MV-4-11 (cell line): ENCODE measurements at regions not wholly inside any gene's neighbourhood (a gene's known extent, or its start where the extent isn't known, plus 50 kb on each side); places are given as distances from the start of the nearest gene placed in this dataset.

Source experiments
- DNase-seq: peaks from one replicate; lab custom pipeline; 2025; lab: John Stamatoyannopoulos, UW

DNA sequence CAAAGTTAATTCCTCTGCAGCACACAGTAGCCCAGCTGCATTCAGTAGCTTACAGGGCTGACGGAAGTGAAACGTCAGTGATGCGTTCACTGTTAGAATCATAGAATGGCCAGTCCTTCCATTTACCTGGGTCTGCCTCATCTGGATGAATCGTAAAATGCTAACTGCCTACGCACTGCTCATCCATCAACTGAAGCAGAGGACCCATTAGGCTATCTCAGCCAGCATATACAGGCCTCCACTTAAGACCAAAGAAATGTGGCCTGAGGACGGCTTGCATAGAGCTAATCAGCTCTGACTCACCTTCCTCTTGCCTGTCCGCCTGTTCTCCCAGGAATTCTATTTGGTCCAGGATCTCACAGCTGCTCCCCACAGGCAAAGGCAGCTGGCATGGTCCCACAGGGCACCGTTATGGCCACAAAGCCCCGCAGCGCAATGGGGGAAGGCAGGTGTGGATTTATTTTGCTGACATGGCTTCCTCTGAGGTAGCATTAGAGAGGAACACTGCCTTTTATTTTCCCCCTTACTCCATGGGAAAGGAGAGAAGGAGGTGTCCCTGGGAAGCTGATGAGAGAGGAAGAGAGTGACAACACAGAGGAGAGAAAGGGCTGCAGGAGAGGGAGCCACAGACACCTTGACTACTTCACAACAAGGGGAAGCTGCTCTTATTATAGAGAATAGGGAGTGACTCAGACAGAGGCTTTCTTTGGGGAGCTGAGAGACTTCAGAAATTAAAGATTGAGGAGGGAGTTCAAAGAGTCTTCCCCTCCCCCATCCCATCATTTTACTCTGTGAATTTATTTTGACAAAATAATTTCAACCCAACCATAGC lies 177.6 kb downstream of the HHIPL2 start:
- DNase-seq, result no peak

- no peak for DNase-seq
Observed at GRCh38 chr1:222369148-222369547, 178.8 kb downstream of the HHIPL2 start.

DNA sequence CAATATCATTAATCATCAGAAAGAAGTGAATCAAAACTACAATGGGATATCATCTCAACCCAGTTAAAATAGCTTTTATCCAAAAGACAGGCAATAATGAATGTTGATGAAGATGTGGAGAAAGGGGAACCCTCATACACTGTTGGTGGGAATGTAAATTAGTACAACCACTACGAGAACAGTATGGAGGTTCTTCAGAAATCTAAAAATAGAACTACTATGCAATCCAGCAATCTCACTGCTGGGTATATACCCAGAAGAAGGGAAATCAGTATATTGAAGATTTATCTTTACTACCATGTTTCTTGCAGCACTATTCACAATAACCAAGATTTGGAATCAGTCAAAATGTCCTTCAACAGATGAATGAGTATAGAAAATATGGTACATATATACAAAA lies 189.8 kb downstream of the HHIPL2 start:
- DNase-seq, result no peak

GRCh38 chr1:222357252-222357651 lies 190.7 kb downstream of the HHIPL2 start:
- DNase-seq, result no peak

DNA sequence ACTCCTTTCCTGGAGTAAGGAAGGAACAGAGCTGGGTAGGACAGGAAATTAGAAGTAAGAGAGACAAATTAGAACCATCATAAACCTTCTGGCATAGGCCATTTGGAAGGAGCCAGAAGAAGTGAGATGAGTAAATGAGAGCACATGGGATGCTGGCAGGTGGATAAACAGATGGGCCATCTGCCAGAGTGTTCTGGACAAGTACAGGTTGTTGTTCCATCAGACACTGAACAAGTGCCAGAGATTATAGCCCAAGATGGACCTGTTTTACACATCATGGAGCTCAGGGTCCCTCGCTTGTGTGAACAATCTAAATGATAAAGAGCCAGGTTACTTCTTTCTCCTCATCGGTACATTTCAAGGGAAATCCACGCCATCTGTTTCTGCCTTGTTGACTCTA lies 200.3 kb downstream of the HHIPL2 start:
- DNase-seq, result no peak

- no peak for DNase-seq
Observed at GRCh38 chr1:222346955-222347354, 200.9 kb downstream of the HHIPL2 start.

DNA sequence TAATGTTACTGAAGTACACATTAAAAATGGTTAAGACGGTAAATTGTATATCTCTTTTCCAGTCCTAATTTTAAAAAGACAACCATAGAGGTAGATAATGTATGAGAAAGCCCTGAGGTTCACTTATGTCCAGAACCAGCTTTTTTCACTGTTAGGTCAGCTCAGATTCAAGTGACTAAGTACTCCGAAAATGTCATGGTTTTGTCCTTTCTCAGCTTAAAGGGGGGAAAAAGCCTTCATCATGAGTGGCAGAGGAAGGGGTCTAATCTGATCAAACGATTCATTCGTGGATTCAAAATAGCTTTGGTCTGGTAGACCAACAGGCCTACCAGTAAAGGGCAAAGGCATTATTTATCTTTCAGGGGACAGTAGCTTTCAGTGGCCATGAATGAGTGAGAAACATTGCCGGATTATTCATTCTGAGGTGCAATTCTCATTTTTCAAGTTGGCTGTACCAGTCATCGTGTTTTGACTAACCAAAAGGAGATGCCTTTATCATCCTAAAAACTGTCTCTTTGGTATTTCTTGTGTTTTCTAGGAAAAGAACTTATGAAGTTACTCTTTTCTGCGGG lies 208.4 kb downstream of the HHIPL2 start:
- no peak for DNase-seq

- DNase-seq, result no peak
Observed at GRCh38 chr1:222335586-222335985, 212.3 kb downstream of the HHIPL2 start.

GRCh38 chr1:222334026-222334680 lies 213.8 kb downstream of the HHIPL2 start:
- no peak for DNase-seq

- DNase-seq, result no peak
Observed at GRCh38 chr1:222331765-222332164, 216.1 kb downstream of the HHIPL2 start.

- DNase-seq, result no peak
Observed at GRCh38 chr1:222331340-222331739, 216.6 kb downstream of the HHIPL2 start.

- no peak for DNase-seq
Observed at GRCh38 chr1:222329493-222330045, 218.3 kb downstream of the HHIPL2 start.

- no peak for DNase-seq
Observed at GRCh38 chr1:222326710-222327036, 221.2 kb downstream of the HHIPL2 start.

DNA sequence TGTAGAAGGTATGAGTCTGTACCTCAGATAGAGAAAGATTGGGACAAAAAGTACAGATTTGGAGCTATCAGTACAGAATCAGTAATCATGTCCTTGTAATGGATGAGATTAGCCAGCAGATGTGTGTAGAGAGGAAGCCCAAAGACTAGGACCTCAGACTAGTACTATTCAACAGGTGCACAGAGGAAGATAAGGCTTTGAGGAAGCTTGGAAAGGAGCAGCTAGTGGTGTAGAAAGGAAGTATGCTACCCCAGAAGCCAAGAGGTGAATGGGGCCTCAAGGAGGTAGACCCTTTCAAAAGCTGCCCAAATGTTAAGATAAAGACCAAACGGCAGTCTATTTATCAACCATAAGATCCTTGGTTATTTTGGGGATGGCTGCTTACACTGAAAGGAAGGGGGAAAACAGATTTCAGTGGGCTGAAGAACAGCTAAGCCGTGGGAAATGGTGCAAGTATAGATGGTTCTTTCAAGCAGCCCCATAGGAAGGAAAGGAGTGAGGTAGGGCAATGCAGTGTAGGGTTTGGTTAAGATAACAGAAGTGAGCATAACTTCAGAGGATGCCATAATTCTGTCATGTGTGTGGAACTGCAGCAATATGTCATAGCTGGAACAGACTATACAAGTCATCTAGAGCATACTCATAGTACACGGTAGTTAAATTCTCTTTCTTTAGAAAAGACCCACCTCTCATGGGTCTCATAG lies 221.7 kb downstream of the HHIPL2 start:
- no peak for DNase-seq

GRCh38 chr1:222325506-222325905 lies 222.4 kb downstream of the HHIPL2 start:
- DNase-seq, result no peak

DNA sequence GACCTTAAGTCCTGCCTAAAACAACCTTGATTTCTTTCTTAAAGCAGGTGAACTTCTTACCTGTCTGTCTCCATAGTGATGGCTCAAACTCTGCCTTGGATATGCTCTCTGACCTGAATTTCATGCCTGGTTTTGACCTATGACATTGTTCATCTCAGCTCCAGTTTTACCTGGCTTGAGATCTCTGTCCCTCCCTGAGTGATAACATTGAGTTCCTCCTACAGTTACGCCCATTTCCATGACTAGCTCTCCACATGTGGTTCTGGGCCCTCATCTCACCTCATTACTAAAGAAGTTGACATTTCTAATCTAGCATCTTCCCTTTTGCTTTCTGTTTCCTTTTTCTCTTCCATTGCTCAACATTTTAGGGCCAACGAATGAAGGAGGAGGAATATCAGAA lies 233.1 kb downstream of the HHIPL2 start:
- DNase-seq, result no peak

DNA sequence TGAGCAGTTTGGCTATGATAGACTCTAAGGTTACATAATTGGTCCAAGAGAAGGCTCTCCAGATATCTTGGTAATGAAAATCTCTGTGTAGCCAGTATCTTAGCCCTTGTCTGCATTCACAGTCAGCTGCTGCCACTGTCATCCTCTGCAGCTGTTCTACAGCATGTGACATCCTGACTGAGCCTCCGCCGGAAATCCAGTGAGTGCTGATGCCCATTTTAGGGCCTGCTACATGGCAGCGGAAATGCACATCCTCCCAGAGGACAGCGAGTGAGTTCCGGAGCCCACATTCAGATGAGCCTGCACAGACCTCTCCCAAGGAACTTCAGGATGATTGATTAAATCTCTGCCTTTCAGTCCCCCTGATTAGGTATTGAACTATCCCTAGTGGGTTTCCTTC lies 237.1 kb downstream of the HHIPL2 start:
- DNase-seq, result peak; percentile 1

DNA sequence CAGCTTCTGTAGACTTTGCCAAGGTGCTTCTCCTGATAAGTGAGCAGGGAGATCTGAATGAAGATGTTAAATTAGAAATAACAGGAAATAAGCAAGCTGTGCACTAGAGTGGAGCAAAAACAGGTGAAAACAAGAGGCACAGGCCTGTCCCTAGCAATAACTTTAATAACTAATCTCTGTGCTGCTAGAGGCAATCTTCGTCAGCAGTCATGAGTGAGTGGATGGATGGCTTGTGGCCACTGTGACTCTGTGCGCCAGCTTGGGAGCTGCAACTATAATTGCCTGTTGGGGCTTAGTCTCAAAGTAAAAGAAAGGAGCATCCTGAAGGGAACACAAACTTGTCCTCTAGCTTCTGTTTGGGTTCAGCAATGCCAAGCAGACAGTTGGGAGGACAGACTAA lies 240.3 kb downstream of the HHIPL2 start:
- DNase-seq, result no peak

DNA sequence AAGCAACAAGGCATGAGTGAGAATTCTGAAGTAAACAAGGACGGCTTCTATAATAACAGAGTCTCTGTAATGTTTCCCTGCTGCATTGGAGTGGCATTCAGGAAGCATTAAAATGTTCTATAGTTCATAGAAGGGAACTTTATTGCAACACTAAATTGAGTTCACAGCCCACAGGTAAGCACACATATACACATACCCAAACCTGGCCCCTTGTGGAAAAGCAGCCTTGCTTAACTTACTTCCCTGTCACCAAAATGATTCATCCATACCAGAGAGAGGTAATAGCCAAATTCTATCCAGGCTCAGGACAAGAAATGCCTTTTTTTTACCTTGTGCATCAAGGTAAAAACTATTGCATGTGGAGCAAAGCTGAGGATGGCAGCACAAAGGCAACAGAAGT lies 241.4 kb downstream of the HHIPL2 start:
- no peak for DNase-seq

GRCh38 chr1:222306011-222306410 lies 241.9 kb downstream of the HHIPL2 start:
- no peak for DNase-seq

DNA sequence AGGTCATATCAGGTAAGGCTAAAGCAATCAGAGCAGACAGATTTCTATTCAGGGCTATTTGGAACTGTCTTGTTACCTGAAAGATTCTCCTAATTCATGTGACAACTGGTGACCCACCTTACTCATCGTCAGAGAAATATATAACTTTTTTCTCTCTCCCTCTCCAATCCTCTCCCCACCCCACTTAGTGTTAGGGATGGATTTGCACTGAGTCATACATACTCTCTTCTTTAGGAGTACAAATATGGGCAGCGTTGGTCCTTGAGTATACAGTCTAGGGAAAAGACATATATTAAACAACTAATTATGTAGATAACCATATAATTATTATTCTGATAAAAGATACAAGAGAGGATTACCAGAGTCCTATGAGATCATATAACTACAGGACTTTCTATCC lies 246.3 kb downstream of the HHIPL2 start:
- no peak for DNase-seq

DNA sequence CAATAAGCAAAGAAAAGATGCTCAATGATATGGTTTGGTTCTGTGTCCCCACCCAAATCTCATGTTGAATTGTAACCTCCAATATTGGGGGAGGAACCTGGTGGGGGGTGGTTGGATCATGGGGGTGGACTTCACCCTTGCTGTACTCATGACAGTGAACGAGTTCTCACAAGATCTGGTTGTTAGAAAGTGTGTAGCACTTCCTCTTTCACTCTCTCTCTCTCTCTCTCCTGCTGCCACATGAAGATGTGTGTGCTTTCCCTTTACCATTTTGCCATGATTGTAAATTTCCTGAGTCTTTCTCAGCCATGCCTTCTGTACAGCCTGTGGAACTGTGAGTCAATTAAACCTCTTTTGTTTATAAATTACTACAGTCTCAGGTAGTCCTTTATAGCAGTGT lies 248.4 kb downstream of the HHIPL2 start:
- peak; percentile 43 for DNase-seq

GRCh38 chr1:222290866-222291265 lies 257.0 kb downstream of the HHIPL2 start:
- no peak for DNase-seq
